GM18502 (cell line): ENCODE measurements at regions not wholly inside any gene's neighbourhood (a gene's known extent, or its start where the extent isn't known, plus 50 kb on each side); places are given as distances from the start of the nearest gene placed in this dataset.
"Not testable (repeated sequence)": the region's sequence is repeated elsewhere in the genome, so short reads cannot be mapped to it uniquely, and the experiment has no call there.

Experiments used
- ATAC-seq: cut with Tn5 transposase; IDR thresholded peaks from one replicate; pipeline ENCODE4 v1.9.1; 2021; ENCODE audit warnings: mild to moderate bottlenecking; ENCODE audit not compliant: unreplicated experiment, poor library complexity

GRCh38 chr1:60920561-60920960, 161.8 kb upstream of the NFIA start:
- no peak for ATAC-seq

- ATAC-seq, result no peak
Observed at GRCh38 chr1:60918867-60919266, 163.5 kb upstream of the NFIA start.

- ATAC-seq, result no peak
Observed at GRCh38 chr1:60916906-60917305, 165.5 kb upstream of the NFIA start.

- ATAC-seq, result no peak
Observed at GRCh38 chr1:60916199-60916598, 166.2 kb upstream of the NFIA start.

- no peak for ATAC-seq
Observed at GRCh38 chr1:60915441-60915840, 166.9 kb upstream of the NFIA start.

GRCh38 chr1:60914982-60915381, 167.4 kb upstream of the NFIA start:
- no peak for ATAC-seq

- ATAC-seq, result not testable (repeated sequence)
Observed at GRCh38 chr1:60913708-60914107, 168.7 kb upstream of the NFIA start.

- ATAC-seq, result no peak
Observed at GRCh38 chr1:60913039-60913438, 169.3 kb upstream of the NFIA start.

- no peak for ATAC-seq
Observed at GRCh38 chr1:60911966-60912697, 170.2 kb upstream of the NFIA start.

- no peak for ATAC-seq
Observed at GRCh38 chr1:60908159-60908558, 174.2 kb upstream of the NFIA start.

GRCh38 chr1:60906526-60906925, 175.8 kb upstream of the NFIA start:
- no peak for ATAC-seq

GRCh38 chr1:60906039-60906438, 176.3 kb upstream of the NFIA start:
- no peak for ATAC-seq

GRCh38 chr1:60904099-60904851, 178.1 kb upstream of the NFIA start:
- ATAC-seq, result no peak

GRCh38 chr1:60903591-60903990, 178.8 kb upstream of the NFIA start:
- ATAC-seq, result no peak

- ATAC-seq, result no peak
Observed at GRCh38 chr1:60899464-60899863, 182.9 kb upstream of the NFIA start.

GRCh38 chr1:60898987-60899386, 183.4 kb upstream of the NFIA start:
- peak; percentile 94 for ATAC-seq

GRCh38 chr1:60898413-60898812, 183.9 kb upstream of the NFIA start:
- ATAC-seq, result no peak

- ATAC-seq, result no peak
Observed at GRCh38 chr1:60896701-60897363, 185.5 kb upstream of the NFIA start.

- ATAC-seq, result no peak
Observed at GRCh38 chr1:60895701-60896100, 186.7 kb upstream of the NFIA start.

- no peak for ATAC-seq
Observed at GRCh38 chr1:60895252-60895651, 187.1 kb upstream of the NFIA start.

GRCh38 chr1:60894741-60895140, 187.6 kb upstream of the NFIA start:
- no peak for ATAC-seq
